Thoracic aorta (tissue), 2 donors: ENCODE measurements at regions not wholly inside any gene's neighbourhood (a gene's known extent, or its start where the extent isn't known, plus 50 kb on each side); places are given as distances from the start of the nearest gene placed in this dataset.

Experiments
- ATAC-seq: fragments of 150-250 bp; one replicate; pipeline ENCODE4 v1.8.0; 2017; ENCODE audit warnings: low read depth; ENCODE audit not compliant: insufficient number of reproducible peaks, low FRiP score
- DNase-seq: peaks from one replicate; pipeline ENCODE4 v3.0.0-alpha.2; 2020; ENCODE audit warnings: low spot score
- H3K27ac ChIP-seq, 2 donors: fragments of 200-600 bp; sonication (generic); 1 replicate in 1 of 2; 2 replicates in 1 of 2; pipeline ENCODE4 v1.5.1; 2016; ENCODE audit warnings: mild to moderate bottlenecking in 2 of 2, moderate library complexity in 2 of 2
- H3K27me3 ChIP-seq: fragments of 200-600 bp; sonication (generic); replicated peaks from 2 replicates; pipeline ENCODE4 v1.6.0; 2016; ENCODE audit warnings: mild to moderate bottlenecking; ENCODE audit not compliant: insufficient read depth
- H3K36me3 ChIP-seq: fragments of 200-600 bp; sonication (generic); one replicate; pipeline ENCODE4 v1.5.1; 2016
- H3K4me1 ChIP-seq, 2 donors: fragments of 200-600 bp; sonication (generic); 1 replicate in 1 of 2; 2 replicates in 1 of 2; pipeline versions ENCODE4 v1.5.1 to v1.6.0; 2016; ENCODE audit warnings: low read depth in 2 of 2, mild to moderate bottlenecking in 1 of 2; ENCODE audit not compliant: control insufficient read depth in 1 of 2
- H3K4me3 ChIP-seq: fragments of 200-600 bp; sonication (generic); 2 replicates; pipeline ENCODE4 v1.5.1; 2016; ENCODE audit warnings: mild to moderate bottlenecking
- H3K9me3 ChIP-seq: fragments of 200-600 bp; sonication (generic); 2 replicates; pipeline ENCODE4 v1.5.1; 2016
- CTCF ChIP-seq: fragments of 200-600 bp; sonication (generic); IDR thresholded peaks from one replicate; pipeline ENCODE4 v1.5.1; 2019; ENCODE audit warnings: antibody characterized with exemption

GRCh38 chr20:1809611-1810510 is 85.3 kb upstream of the SIRPA start:
- H3K4me1 ChIP-seq, result peaks cover 37 to 61% of the 10 kb centered on the region in 2 donors
- H3K4me3 ChIP-seq, result no peak overlapping the region
- H3K27ac ChIP-seq, result peak overlapping the region; percentile 73 to 82
- no peaks in the 10 kb centered on the region for H3K36me3 ChIP-seq
- TF ChIP-seq CTCF, result no peak
- ATAC-seq, result no peak
- no peaks in the 10 kb centered on the region for H3K27me3 ChIP-seq
- H3K9me3 ChIP-seq, result no peaks in the 10 kb centered on the region
- no peak for DNase-seq

- no peak for TF ChIP-seq CTCF
- no peaks in the 10 kb centered on the region for H3K36me3 ChIP-seq
- DNase-seq (no peak), ATAC-seq (no peak)
- no peak overlapping the region for H3K4me3 ChIP-seq
- H3K27ac ChIP-seq, result peak overlapping the region; percentile 10 to 73
- H3K9me3 ChIP-seq, result no peaks in the 10 kb centered on the region
- no peaks in the 10 kb centered on the region for H3K27me3 ChIP-seq
- H3K4me1 ChIP-seq, result peaks cover 32 to 53% of the 10 kb centered on the region in 2 donors
These were observed 86.1 kb upstream of the SIRPA start for GRCh38 chr20:1809131-1809572.

GRCh38 chr20:1808101-1808500 is 87.1 kb upstream of the SIRPA start:
- TF ChIP-seq CTCF, result no peak
- ATAC-seq, result no peak
- H3K9me3 ChIP-seq, result no peaks in the 10 kb centered on the region
- DNase-seq, result no peak
- no peak overlapping the region for H3K27ac ChIP-seq
- peaks cover 26 to 45% of the 10 kb centered on the region in 2 donors for H3K4me1 ChIP-seq
- no peaks in the 10 kb centered on the region for H3K27me3 ChIP-seq
- no peaks in the 10 kb centered on the region for H3K36me3 ChIP-seq
- H3K4me3 ChIP-seq, result no peak overlapping the region

GRCh38 chr20:1807394-1807793 is 87.8 kb upstream of the SIRPA start:
- DNase-seq (no peak), ATAC-seq (no peak)
- H3K27ac ChIP-seq, result no peak overlapping the region
- peaks cover 28 to 45% of the 10 kb centered on the region in 2 donors for H3K4me1 ChIP-seq
- no peaks in the 10 kb centered on the region for H3K9me3 ChIP-seq
- H3K4me3 ChIP-seq, result no peak overlapping the region
- H3K36me3 ChIP-seq, result no peaks in the 10 kb centered on the region
- no peak for TF ChIP-seq CTCF
- H3K27me3 ChIP-seq, result no peaks in the 10 kb centered on the region

GRCh38 chr20:1806456-1806855 is 88.8 kb upstream of the SIRPA start:
- H3K4me1 ChIP-seq, result peaks cover 27 to 43% of the 10 kb centered on the region in 2 donors

More at GRCh38 chr20:1806456-1806855, 88.8 kb upstream of the SIRPA start:
- no peak overlapping the region for H3K4me3 ChIP-seq
- H3K9me3 ChIP-seq, result no peaks in the 10 kb centered on the region
- no peak for TF ChIP-seq CTCF
- H3K36me3 ChIP-seq, result no peaks in the 10 kb centered on the region
- ATAC-seq, result no peak
- no peak overlapping the region for H3K27ac ChIP-seq
- no peaks in the 10 kb centered on the region for H3K27me3 ChIP-seq
- no peak for DNase-seq
